ENCODE measurements at regions not wholly inside any gene's neighbourhood (a gene's known extent, or its start where the extent isn't known, plus 50 kb on each side); places are given as distances from the start of the nearest gene placed in this dataset.

- ATAC-seq (no peak), DNase-seq (no peak)
- CTCF ChIA-PET = no interaction called here
- Histone ChIP-seq H3K36me3 (ENCODE audit: control insufficient read depth in 2 of 3, insufficient read depth in 3 of 3, low read length in 3 of 3) (no peaks in the 10 kb centered on the region), H3K9me3 (ENCODE audit: control insufficient read depth in 2 of 3, low read length in 3 of 3) (no peaks in the 10 kb centered on the region), H3K27ac (ENCODE audit: low read depth, low read length) (no peak overlapping the region), H3K4me1 (ENCODE audit: control insufficient read depth in 2 of 2, insufficient read depth in 2 of 2, low read length in 2 of 2) (no peaks in the 10 kb centered on the region), H3K4me3 (ENCODE audit: low read length) (no peak overlapping the region), H3K27me3 (ENCODE audit: control insufficient read depth in 2 of 2, insufficient read depth in 2 of 2, low read length in 2 of 2) (no peaks in the 10 kb centered on the region)
- peaks cover 0 to 6% (median 0%) of the 10 kb centered on the region in 5 donors for H3K27me3 Mint-ChIP-seq
- H3K4me1 Mint-ChIP-seq = no peaks in the 10 kb centered on the region
- intact Hi-C loops (cut with micrococcal nuclease) = no loop called here
- H3K4me3 Mint-ChIP-seq = no peak overlapping the region
- POLR2A ChIA-PET = no interaction called here
- H3K36me3 Mint-ChIP-seq = no peaks in the 10 kb centered on the region
- no peaks in the 10 kb centered on the region for H3K9me3 Mint-ChIP-seq
- H3K27ac Mint-ChIP-seq = no peak overlapping the region
These were observed 121.4 kb upstream of the MKI67 start for GRCh38 chr10:128247576-128247975.

DNA sequence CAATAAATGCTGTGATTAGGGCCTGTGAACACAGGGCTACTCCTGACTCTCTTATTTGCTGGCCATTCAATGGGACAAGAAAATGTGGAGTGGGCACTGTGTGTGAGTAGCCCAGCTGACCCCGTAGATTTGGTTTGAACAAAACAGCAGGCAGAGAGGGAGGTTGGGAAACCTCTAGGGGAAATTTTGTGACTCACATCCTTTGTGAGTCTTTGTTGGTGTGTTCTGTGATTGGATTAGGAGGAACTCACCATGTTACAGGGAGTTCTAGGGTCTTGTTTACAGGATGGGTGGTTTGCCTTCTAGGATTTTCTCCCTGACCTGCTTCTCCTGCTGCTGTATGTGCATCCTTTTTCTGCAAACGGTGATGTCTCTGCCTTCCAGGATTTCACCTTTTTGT, 128.3 kb upstream of the MKI67 start:
- CTCF ChIA-PET = no interaction called here
- intact Hi-C loops (cut with micrococcal nuclease) = no loop called here

DNA sequence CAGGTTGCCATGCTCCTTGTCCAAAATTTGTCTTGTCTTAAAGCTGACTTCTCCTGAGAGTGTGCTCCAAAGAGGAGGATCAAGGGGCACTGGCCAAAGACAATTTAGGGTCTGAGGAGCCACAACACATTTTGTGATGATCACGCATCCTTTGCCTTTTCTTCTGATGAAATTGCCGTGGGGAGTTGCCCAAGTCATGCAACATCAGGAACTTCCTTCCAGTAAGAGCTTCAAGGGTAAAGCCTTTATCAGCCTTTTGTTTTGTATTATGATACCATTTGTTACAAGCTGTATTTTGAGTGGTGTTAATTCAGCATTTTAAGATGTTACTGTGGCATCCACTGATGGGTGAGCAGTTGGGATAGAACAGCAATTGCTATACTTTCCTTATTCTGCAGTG, 131.2 kb upstream of the MKI67 start:
- Mint-ChIP-seq H3K4me3 (no peak overlapping the region), H3K27ac (no peak overlapping the region), H3K9me3 (no peaks in the 10 kb centered on the region), H3K27me3 (peaks cover 8 to 21% (median 19%) of the 10 kb centered on the region in 5 donors), H3K36me3 (peaks cover 0 to 3% (median 0%) of the 10 kb centered on the region in 5 donors), H3K4me1 (peaks cover 0 to 2% (median 0%) of the 10 kb centered on the region in 7 donors)
- Histone ChIP-seq H3K27me3 (ENCODE audit: control insufficient read depth in 2 of 2, insufficient read depth in 2 of 2, low read length in 2 of 2) (no peaks in the 10 kb centered on the region), H3K27ac (ENCODE audit: low read depth, low read length) (no peak overlapping the region), H3K4me1 (ENCODE audit: control insufficient read depth in 2 of 2, insufficient read depth in 2 of 2, low read length in 2 of 2) (no peaks in the 10 kb centered on the region), H3K9me3 (ENCODE audit: control insufficient read depth in 2 of 3, low read length in 3 of 3) (no peaks in the 10 kb centered on the region), H3K36me3 (ENCODE audit: control insufficient read depth in 2 of 3, insufficient read depth in 3 of 3, low read length in 3 of 3) (no peaks in the 10 kb centered on the region), H3K4me3 (ENCODE audit: low read length) (no peak overlapping the region)
- no peak for ATAC-seq
- POLR2A ChIA-PET = interaction anchor here (0.6 kb wide), 1 partner anchor 16 kb away, joined by 3 read pairs; no protein-coding TSS in a partner anchor
- no peak for DNase-seq
- intact Hi-C loops (cut with micrococcal nuclease) = no loop called here
- CTCF ChIA-PET = no interaction called here

More for the DNA sequence above, 128.3 kb upstream of the MKI67 start:
- Histone ChIP-seq H3K27ac (ENCODE audit: low read depth, low read length) (no peak overlapping the region), H3K27me3 (ENCODE audit: control insufficient read depth in 2 of 2, insufficient read depth in 2 of 2, low read length in 2 of 2) (no peaks in the 10 kb centered on the region), H3K4me1 (ENCODE audit: control insufficient read depth in 2 of 2, insufficient read depth in 2 of 2, low read length in 2 of 2) (no peaks in the 10 kb centered on the region), H3K4me3 (ENCODE audit: low read length) (no peak overlapping the region), H3K9me3 (ENCODE audit: control insufficient read depth in 2 of 3, low read length in 3 of 3) (no peaks in the 10 kb centered on the region), H3K36me3 (ENCODE audit: control insufficient read depth in 2 of 3, insufficient read depth in 3 of 3, low read length in 3 of 3) (no peaks in the 10 kb centered on the region)
- H3K27ac Mint-ChIP-seq = no peak overlapping the region
- H3K27me3 Mint-ChIP-seq = peaks cover 4 to 15% (median 8%) of the 10 kb centered on the region in 5 donors
- DNase-seq = no peak
- H3K4me3 Mint-ChIP-seq = no peak overlapping the region
- peaks cover 0 to 2% (median 0%) of the 10 kb centered on the region in 7 donors for H3K4me1 Mint-ChIP-seq
- H3K9me3 Mint-ChIP-seq = no peaks in the 10 kb centered on the region
- H3K36me3 Mint-ChIP-seq = peaks cover 0 to 3% (median 0%) of the 10 kb centered on the region in 5 donors
- POLR2A ChIA-PET = no interaction called here
- ATAC-seq = no peak

DNA sequence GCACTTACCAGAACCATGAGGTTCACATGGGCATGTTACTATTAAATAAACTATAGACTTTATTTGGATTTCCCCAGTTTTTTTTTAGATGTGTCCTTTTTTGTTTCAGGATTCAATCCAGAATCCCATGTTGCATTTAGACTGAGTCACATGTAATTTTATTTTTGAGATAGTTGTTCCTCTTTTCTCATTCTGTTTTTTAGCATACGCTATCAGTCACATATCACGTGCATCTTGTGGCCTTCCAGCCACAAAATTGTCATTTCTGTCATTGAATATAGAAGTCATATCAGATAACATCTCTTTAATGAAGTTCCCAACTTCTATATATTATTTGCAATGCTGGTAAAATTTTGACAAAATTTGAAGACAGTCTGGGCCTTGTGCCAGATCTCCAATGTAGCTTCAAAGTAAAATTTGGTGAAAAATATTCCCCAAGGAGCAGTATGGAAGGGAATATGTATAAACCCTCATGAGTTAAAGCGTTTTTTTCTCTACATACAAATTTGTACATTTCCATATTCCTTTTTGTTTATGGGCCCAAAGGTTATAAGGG, 132.3 kb upstream of the MKI67 start:
- Mint-ChIP-seq H3K36me3 (peaks cover 0 to 3% (median 0%) of the 10 kb centered on the region in 5 donors), H3K27me3 (peaks cover 11 to 30% (median 24%) of the 10 kb centered on the region in 5 donors), H3K27ac (no peak overlapping the region), H3K4me3 (no peak overlapping the region), H3K4me1 (peaks cover 0 to 2% (median 0%) of the 10 kb centered on the region in 7 donors), H3K9me3 (no peaks in the 10 kb centered on the region)
- Histone ChIP-seq H3K4me3 (ENCODE audit: low read length) (no peak overlapping the region), H3K4me1 (ENCODE audit: control insufficient read depth in 2 of 2, insufficient read depth in 2 of 2, low read length in 2 of 2) (no peaks in the 10 kb centered on the region), H3K36me3 (ENCODE audit: control insufficient read depth in 2 of 3, insufficient read depth in 3 of 3, low read length in 3 of 3) (no peaks in the 10 kb centered on the region), H3K27ac (ENCODE audit: low read depth, low read length) (no peak overlapping the region), H3K9me3 (ENCODE audit: control insufficient read depth in 2 of 3, low read length in 3 of 3) (no peaks in the 10 kb centered on the region), H3K27me3 (ENCODE audit: control insufficient read depth in 2 of 2, insufficient read depth in 2 of 2, low read length in 2 of 2) (no peaks in the 10 kb centered on the region)
- DNase-seq (no peak), ATAC-seq (no peak)
- intact Hi-C loops (cut with micrococcal nuclease) = no loop called here
- ChIA-PET CTCF (no interaction called here), POLR2A (no interaction called here)

- H3K36me3 Mint-ChIP-seq = no peaks in the 10 kb centered on the region
- Histone ChIP-seq H3K4me3 (ENCODE audit: low read length) (no peak overlapping the region), H3K27me3 (ENCODE audit: control insufficient read depth in 2 of 2, insufficient read depth in 2 of 2, low read length in 2 of 2) (peaks cover 0 to 10% of the 10 kb centered on the region in 2 donors), H3K36me3 (ENCODE audit: control insufficient read depth in 2 of 3, insufficient read depth in 3 of 3, low read length in 3 of 3) (no peaks in the 10 kb centered on the region), H3K9me3 (ENCODE audit: control insufficient read depth in 2 of 3, low read length in 3 of 3) (no peaks in the 10 kb centered on the region), H3K27ac (ENCODE audit: low read depth, low read length) (no peak overlapping the region), H3K4me1 (ENCODE audit: control insufficient read depth in 2 of 2, insufficient read depth in 2 of 2, low read length in 2 of 2) (no peaks in the 10 kb centered on the region)
- ChIA-PET POLR2A (no interaction called here), CTCF (interaction anchor here (1.1 kb wide), 1 partner anchor 1864 kb away, joined by 4 read pairs; no protein-coding TSS in a partner anchor)
- ATAC-seq (no peak), DNase-seq (peak in 6 of 9 donors; percentile 9 to 37 (median 26))
- H3K27me3 Mint-ChIP-seq = peaks cover 40 to 72% (median 59%) of the 10 kb centered on the region in 5 donors
- intact Hi-C loops (cut with micrococcal nuclease) = loop anchor here in 1 of 2 donors (2.0 kb wide), 1 partner anchor 1707 kb away; no protein-coding TSS in a partner anchor
- no peaks in the 10 kb centered on the region for H3K4me1 Mint-ChIP-seq
- no peak overlapping the region for H3K27ac Mint-ChIP-seq
- H3K9me3 Mint-ChIP-seq = no peaks in the 10 kb centered on the region
- H3K4me3 Mint-ChIP-seq = no peak overlapping the region
These were observed 137.9 kb upstream of the MKI67 start for GRCh38 chr10:128263891-128264688.

GRCh38 chr10:128265596-128265995, 139.4 kb upstream of the MKI67 start:
- Histone ChIP-seq H3K4me1 (ENCODE audit: control insufficient read depth in 2 of 2, insufficient read depth in 2 of 2, low read length in 2 of 2) (no peaks in the 10 kb centered on the region), H3K4me3 (ENCODE audit: low read length) (no peak overlapping the region), H3K27ac (ENCODE audit: low read depth, low read length) (no peak overlapping the region), H3K36me3 (ENCODE audit: control insufficient read depth in 2 of 3, insufficient read depth in 3 of 3, low read length in 3 of 3) (no peaks in the 10 kb centered on the region), H3K27me3 (ENCODE audit: control insufficient read depth in 2 of 2, insufficient read depth in 2 of 2, low read length in 2 of 2) (peaks cover 0 to 10% of the 10 kb centered on the region in 2 donors), H3K9me3 (ENCODE audit: control insufficient read depth in 2 of 3, low read length in 3 of 3) (no peaks in the 10 kb centered on the region)
- ATAC-seq (no peak), DNase-seq (no peak)
- ChIA-PET POLR2A (no interaction called here), CTCF (no interaction called here)
- no peak overlapping the region for H3K27ac Mint-ChIP-seq
- H3K4me1 Mint-ChIP-seq = no peaks in the 10 kb centered on the region
- H3K4me3 Mint-ChIP-seq = no peak overlapping the region
- no peaks in the 10 kb centered on the region for H3K36me3 Mint-ChIP-seq
- intact Hi-C loops (cut with micrococcal nuclease) = loop anchor here in 1 of 2 donors (2.0 kb wide), 1 partner anchor 1705 kb away; no protein-coding TSS in a partner anchor
- H3K9me3 Mint-ChIP-seq = no peaks in the 10 kb centered on the region
- peaks cover 39 to 87% (median 58%) of the 10 kb centered on the region in 5 donors for H3K27me3 Mint-ChIP-seq
